ENCODE measurements at regions not wholly inside any gene's neighbourhood (a gene's known extent, or its start where the extent isn't known, plus 50 kb on each side); places are given as distances from the start of the nearest gene placed in this dataset.

- TF ChIP-seq, protein P1, sequence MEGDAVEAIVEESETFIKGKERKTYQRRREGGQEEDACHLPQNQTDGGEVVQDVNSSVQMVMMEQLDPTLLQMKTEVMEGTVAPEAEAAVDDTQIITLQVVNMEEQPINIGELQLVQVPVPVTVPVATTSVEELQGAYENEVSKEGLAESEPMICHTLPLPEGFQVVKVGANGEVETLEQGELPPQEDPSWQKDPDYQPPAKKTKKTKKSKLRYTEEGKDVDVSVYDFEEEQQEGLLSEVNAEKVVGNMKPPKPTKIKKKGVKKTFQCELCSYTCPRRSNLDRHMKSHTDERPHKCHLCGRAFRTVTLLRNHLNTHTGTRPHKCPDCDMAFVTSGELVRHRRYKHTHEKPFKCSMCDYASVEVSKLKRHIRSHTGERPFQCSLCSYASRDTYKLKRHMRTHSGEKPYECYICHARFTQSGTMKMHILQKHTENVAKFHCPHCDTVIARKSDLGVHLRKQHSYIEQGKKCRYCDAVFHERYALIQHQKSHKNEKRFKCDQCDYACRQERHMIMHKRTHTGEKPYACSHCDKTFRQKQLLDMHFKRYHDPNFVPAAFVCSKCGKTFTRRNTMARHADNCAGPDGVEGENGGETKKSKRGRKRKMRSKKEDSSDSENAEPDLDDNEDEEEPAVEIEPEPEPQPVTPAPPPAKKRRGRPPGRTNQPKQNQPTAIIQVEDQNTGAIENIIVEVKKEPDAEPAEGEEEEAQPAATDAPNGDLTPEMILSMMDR (IDR thresholded peaks at IDR 0.05; ENCODE audit: low read length): no peak
- no peak for TF ChIP-seq EZH2 (IDR thresholded peaks at IDR 0.05; ENCODE audit: borderline replicate concordance, low read length)
- Histone ChIP-seq H3K4me2 (ENCODE audit: low read length) (no peak overlapping the region), H3K9me2 (ENCODE audit: low read depth, low read length) (no peaks in the 10 kb centered on the region), H3K9me3 (ENCODE audit: low read length) (no peaks in the 10 kb centered on the region), H3K36me3 (ENCODE audit: insufficient read depth, low read length) (no peaks in the 10 kb centered on the region), H2AFZ (ENCODE audit: low read length) (no peak overlapping the region), H3K4me1 (ENCODE audit: insufficient read depth, low read length, severe bottlenecking) (no peaks in the 10 kb centered on the region), H3K79me2 (ENCODE audit: insufficient read depth, low read length) (no peaks in the 10 kb centered on the region), H3K27me3 (ENCODE audit: insufficient read depth, low read length) (peaks cover 4% of the 10 kb centered on the region; the same call in 1 of the 2 replicates), H4K20me1 (ENCODE audit: insufficient read depth, low read length) (no peaks in the 10 kb centered on the region), H3F3A (ENCODE audit: insufficient read depth, low read length) (no peaks in the 10 kb centered on the region), H3K27ac (ENCODE audit: low read depth, low read length, poor library complexity, severe bottlenecking) (no peak overlapping the region), H3K9ac (ENCODE audit: low read length) (no peak overlapping the region), H3K4me3 (ENCODE audit: low read depth, low read length, poor library complexity, severe bottlenecking) (no peak overlapping the region)
These were observed 170.3 kb upstream of the PODXL start for GRCh38 chr7:131726686-131727085.

DNA sequence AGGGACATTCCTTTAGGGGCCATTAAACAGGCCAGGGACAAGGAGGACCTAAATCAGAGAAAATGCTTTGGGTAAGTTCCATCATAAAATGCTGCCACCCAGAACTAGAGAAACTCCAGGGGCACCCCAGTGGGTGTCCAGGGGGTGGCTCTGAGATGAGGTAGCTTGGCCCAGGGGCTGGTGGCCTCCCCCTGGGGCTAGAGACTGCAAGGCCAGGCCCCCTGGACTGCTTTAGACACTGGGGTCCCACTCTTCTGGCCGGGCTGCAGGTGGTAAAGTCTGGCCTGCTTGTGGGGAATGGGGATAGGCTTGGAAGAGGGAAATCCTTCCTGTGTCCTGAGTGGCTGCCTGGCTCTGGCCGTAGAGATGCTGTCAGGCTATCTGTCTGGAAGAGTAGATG, 169.6 kb upstream of the PODXL start:
- H3K4me1 ChIP-seq (ENCODE audit: insufficient read depth, low read length, severe bottlenecking): no peaks in the 10 kb centered on the region
- no peaks in the 10 kb centered on the region for H3K36me3 ChIP-seq (ENCODE audit: insufficient read depth, low read length)
- TF ChIP-seq EZH2 (IDR thresholded peaks at IDR 0.05; ENCODE audit: borderline replicate concordance, low read length): no peak
- TF ChIP-seq, protein P1 (IDR thresholded peaks at IDR 0.05; ENCODE audit: low read length): no peak
- no peak overlapping the region for H2AFZ ChIP-seq (ENCODE audit: low read length)
- H3K4me3 ChIP-seq (ENCODE audit: low read depth, low read length, poor library complexity, severe bottlenecking): no peak overlapping the region
- no peaks in the 10 kb centered on the region for H4K20me1 ChIP-seq (ENCODE audit: insufficient read depth, low read length)
- H3K9me2 ChIP-seq (ENCODE audit: low read depth, low read length): no peaks in the 10 kb centered on the region
- H3K79me2 ChIP-seq (ENCODE audit: insufficient read depth, low read length): no peaks in the 10 kb centered on the region
- no peak overlapping the region for H3K9ac ChIP-seq (ENCODE audit: low read length)
- H3K27ac ChIP-seq (ENCODE audit: low read depth, low read length, poor library complexity, severe bottlenecking): no peak overlapping the region
- no peaks in the 10 kb centered on the region for H3F3A ChIP-seq (ENCODE audit: insufficient read depth, low read length)
- H3K4me2 ChIP-seq (ENCODE audit: low read length): no peak overlapping the region
- no peaks in the 10 kb centered on the region for H3K9me3 ChIP-seq (ENCODE audit: low read length)
- peaks cover 4% of the 10 kb centered on the region; the same call in 1 of the 2 replicates for H3K27me3 ChIP-seq (ENCODE audit: insufficient read depth, low read length)

- no peak overlapping the region for H2AFZ ChIP-seq (ENCODE audit: low read length)
- H3K27me3 ChIP-seq (ENCODE audit: insufficient read depth, low read length): peaks cover 4% of the 10 kb centered on the region
- no peak for TF ChIP-seq EZH2 (IDR thresholded peaks at IDR 0.05; ENCODE audit: borderline replicate concordance, low read length)
- TF ChIP-seq, protein P1 (IDR thresholded peaks at IDR 0.05; ENCODE audit: low read length): no peak
- no peaks in the 10 kb centered on the region for H4K20me1 ChIP-seq (ENCODE audit: insufficient read depth, low read length)
- no peak overlapping the region for H3K4me2 ChIP-seq (ENCODE audit: low read length)
- H3F3A ChIP-seq (ENCODE audit: insufficient read depth, low read length): no peaks in the 10 kb centered on the region
- no peaks in the 10 kb centered on the region for H3K9me2 ChIP-seq (ENCODE audit: low read depth, low read length)
- no peak overlapping the region for H3K9ac ChIP-seq (ENCODE audit: low read length)
- H3K4me1 ChIP-seq (ENCODE audit: insufficient read depth, low read length, severe bottlenecking): no peaks in the 10 kb centered on the region
- no peak overlapping the region for H3K27ac ChIP-seq (ENCODE audit: low read depth, low read length, poor library complexity, severe bottlenecking)
- H3K36me3 ChIP-seq (ENCODE audit: insufficient read depth, low read length): no peaks in the 10 kb centered on the region
- H3K9me3 ChIP-seq (ENCODE audit: low read length): no peaks in the 10 kb centered on the region
- no peaks in the 10 kb centered on the region for H3K79me2 ChIP-seq (ENCODE audit: insufficient read depth, low read length)
- H3K4me3 ChIP-seq (ENCODE audit: low read depth, low read length, poor library complexity, severe bottlenecking): no peak overlapping the region
These were observed 168.4 kb upstream of the PODXL start for GRCh38 chr7:131724776-131725345.
